SK-N-SH (cell line): ENCODE measurements at regions not wholly inside any gene's neighbourhood (a gene's known extent, or its start where the extent isn't known, plus 50 kb on each side); places are given as distances from the start of the nearest gene placed in this dataset.

Experiments used
- CTCF ChIA-PET: fragments of 300-600, 350-600 bp; formaldehyde crosslinking; extraction: SDS; loops from one replicate; lab custom pipeline; 2021; lab: Yijun Ruan, JAX
- POLR2A ChIA-PET: fragments of 350-600 bp; sonication (Branson Sonifier 250); formaldehyde crosslinking; extraction: SDS; loops from one replicate; lab custom pipeline; 2020; ENCODE audit warnings: antibody characterized with exemption, inconsistent platforms; lab: Yijun Ruan, JAX
- DNase-seq: peaks from one replicate; pipeline ENCODE4 v3.0.0; 2012
- H2AFZ ChIP-seq: fragments of 200-600 bp; sonication (generic); 2 replicates; pipeline ENCODE4 v1.8.1; 2016; ENCODE audit warnings: antibody characterized with exemption, mild to moderate bottlenecking, low read depth
- H3F3A ChIP-seq: fragments of 200-600 bp; sonication (generic); replicated peaks from 2 replicates; pipeline ENCODE3; 2016; ENCODE audit warnings: antibody characterized with exemption, mild to moderate bottlenecking; ENCODE audit not compliant: insufficient read depth
- H3K27ac ChIP-seq, 2 experiments: fragments of 200-500 bp in 1 of 2; fragments of 200-600 bp in 1 of 2; sonication (Bioruptor generic) in 1 of 2; sonication (generic), shearing (Covaris generic) in 1 of 2; 2 replicates each; pipeline versions ENCODE4 v1.5.1 to v1.6.1; 2014 to 2016; ENCODE audit warnings: low read depth in 2 of 2, inconsistent platforms in 1 of 2, low read length in 1 of 2, mild to moderate bottlenecking in 1 of 2, mixed read lengths in 1 of 2
- H3K27me3 ChIP-seq: fragments of 200-600 bp; sonication (generic), shearing (Covaris generic); 2 replicates; pipeline ENCODE4 v1.6.1; 2016; ENCODE audit warnings: mixed run types; ENCODE audit not compliant: insufficient read depth
- H3K36me3 ChIP-seq, 2 experiments: fragments of 200-500 bp in 1 of 2; fragments of 200-600 bp in 1 of 2; sonication (Bioruptor generic) in 1 of 2; sonication (generic) in 1 of 2; replicated peaks in 1 of 2; 2 replicates each; pipeline versions ENCODE3 to v1.5.1; 2014 to 2016; ENCODE audit warnings: low read length in 1 of 2, mild to moderate bottlenecking in 1 of 2; ENCODE audit not compliant: insufficient read depth in 2 of 2, control insufficient read depth in 1 of 2
- H3K4me1 ChIP-seq, 2 experiments: fragments of 200-500 bp in 1 of 2; fragments of 200-600 bp in 1 of 2; sonication (Bioruptor generic) in 1 of 2; sonication (generic), shearing (Covaris generic) in 1 of 2; 2 replicates each; pipeline versions ENCODE4 v1.5.1 to v1.6.1; 2014 to 2016; ENCODE audit warnings: low read depth in 1 of 2, low read length in 1 of 2, mixed run types in 1 of 2; ENCODE audit not compliant: insufficient read depth in 2 of 2, control insufficient read depth in 1 of 2
- H3K4me2 ChIP-seq: fragments of 200-600 bp; sonication (generic), shearing (Covaris generic); 2 replicates; pipeline ENCODE4 v1.6.1; 2017; ENCODE audit warnings: mixed run types
- H3K4me3 ChIP-seq, 2 experiments: fragments of 200-500 bp in 1 of 2; fragments of 200-600 bp in 1 of 2; sonication (Bioruptor generic) in 1 of 2; sonication (generic), shearing (Covaris generic) in 1 of 2; 2 replicates each; pipeline versions ENCODE4 v1.5.1 to v1.8.1; 2014 to 2016; ENCODE audit warnings: low read depth in 2 of 2, inconsistent platforms in 1 of 2, low read length in 1 of 2, mild to moderate bottlenecking in 1 of 2, mixed read lengths in 1 of 2, moderate library complexity in 1 of 2
- H3K79me2 ChIP-seq: fragments of 200-600 bp; sonication (generic); 2 replicates; pipeline ENCODE4 v1.8.1; 2017; ENCODE audit warnings: mild to moderate bottlenecking; ENCODE audit not compliant: insufficient read depth
- H3K9ac ChIP-seq: fragments of 200-600 bp; sonication (generic); 2 replicates; pipeline ENCODE4 v1.6.1; 2017; ENCODE audit warnings: mixed run types
- H3K9me2 ChIP-seq: fragments of 200-600 bp; sonication (generic); 2 replicates; pipeline ENCODE4 v1.6.1; 2017; ENCODE audit warnings: mixed run types
- H3K9me3 ChIP-seq: fragments of 200-600 bp; sonication (generic); 2 replicates; pipeline ENCODE4 v1.6.1; 2017; ENCODE audit warnings: mixed run types, mild to moderate bottlenecking, moderate library complexity
- H4K20me1 ChIP-seq: fragments of 200-600 bp; sonication (generic); 2 replicates; pipeline ENCODE4 v1.6.1; 2017; ENCODE audit warnings: mild to moderate bottlenecking, mixed run types; ENCODE audit not compliant: insufficient read depth
- CHD2 ChIP-seq: fragments of 150-350 bp; IDR thresholded peaks from 2 replicates; pipeline ENCODE4 v1.6.1; 2018; ENCODE audit warnings: low read length; ENCODE audit not compliant: partially characterized antibody
- EP300 ChIP-seq, 2 experiments: IDR thresholded peaks; 2 replicates each; pipeline versions ENCODE4 v1.4.0 to v1.6.1; 2012; ENCODE audit warnings: borderline replicate concordance in 1 of 2, low read depth in 1 of 2, low read length in 1 of 2
- FOSL2 ChIP-seq: IDR thresholded peaks from 2 replicates; pipeline ENCODE4 v1.4.0; 2012; ENCODE audit warnings: low read depth, mild to moderate bottlenecking, moderate library complexity, borderline replicate concordance
- FOXM1 ChIP-seq: IDR thresholded peaks from 2 replicates; pipeline ENCODE4 v1.4.0; 2012; ENCODE audit warnings: low read depth, mild to moderate bottlenecking
- GABPA ChIP-seq: IDR thresholded peaks from 2 replicates; pipeline ENCODE4 v1.4.0; 2012; ENCODE audit warnings: low read depth, mild to moderate bottlenecking
- GATA2 ChIP-seq: sonication (generic); formaldehyde crosslinking; IDR thresholded peaks from 2 replicates; pipeline ENCODE4 v1.5.0; 2020; ENCODE audit warnings: mild to moderate bottlenecking, missing genetic modification reagents
- JUND ChIP-seq: IDR thresholded peaks from 2 replicates; pipeline ENCODE4 v1.4.0; 2012
- NFIC ChIP-seq: IDR thresholded peaks from 2 replicates; pipeline ENCODE4 v1.4.0; 2012; ENCODE audit warnings: borderline replicate concordance
- NRF1 ChIP-seq: IDR thresholded peaks from 2 replicates; pipeline ENCODE4 v1.6.1; 2012; ENCODE audit warnings: low read depth, mild to moderate bottlenecking, low read length
- RAD21 ChIP-seq: IDR thresholded peaks from 2 replicates; pipeline ENCODE4 v1.6.1; 2012; ENCODE audit warnings: mild to moderate bottlenecking, low read length
- RCOR1 ChIP-seq: fragments of 150-350 bp; IDR thresholded peaks from 2 replicates; pipeline ENCODE4 v1.6.1; 2017; ENCODE audit warnings: antibody characterized with exemption, low read length
- REST ChIP-seq: IDR thresholded peaks from 2 replicates; pipeline ENCODE4 v1.6.1; 2012; ENCODE audit warnings: mild to moderate bottlenecking, low read depth, low read length, moderate library complexity
- SIN3A ChIP-seq: IDR thresholded peaks from 2 replicates; pipeline ENCODE4 v1.6.1; 2012; ENCODE audit warnings: low read depth, mild to moderate bottlenecking, low read length, moderate library complexity, borderline replicate concordance
- SMC3 ChIP-seq: IDR thresholded peaks from 2 replicates; pipeline ENCODE4 v1.6.1; 2012; ENCODE audit warnings: low read depth, low read length, improper control_type of control experiment
- TAF1 ChIP-seq: IDR thresholded peaks from 2 replicates; pipeline ENCODE4 v1.6.1; 2012; ENCODE audit warnings: low read depth, mild to moderate bottlenecking, low read length, moderate library complexity, borderline replicate concordance
- WGBS: methylation state at CpG from one replicate; pipeline ENCODE4 v1.1.6; 2017; ENCODE audit warnings: low lambda C conversion rate; 5-methylcytosine and 5-hydroxymethylcytosine counted together
- TF ChIP-seq, protein P1 (sequence below): fragments of 150-350 bp; IDR thresholded peaks from 2 replicates; pipeline ENCODE4 v1.6.1; 2017; ENCODE audit warnings: antibody characterized with exemption, low read length, low read depth, borderline replicate concordance

DNA sequence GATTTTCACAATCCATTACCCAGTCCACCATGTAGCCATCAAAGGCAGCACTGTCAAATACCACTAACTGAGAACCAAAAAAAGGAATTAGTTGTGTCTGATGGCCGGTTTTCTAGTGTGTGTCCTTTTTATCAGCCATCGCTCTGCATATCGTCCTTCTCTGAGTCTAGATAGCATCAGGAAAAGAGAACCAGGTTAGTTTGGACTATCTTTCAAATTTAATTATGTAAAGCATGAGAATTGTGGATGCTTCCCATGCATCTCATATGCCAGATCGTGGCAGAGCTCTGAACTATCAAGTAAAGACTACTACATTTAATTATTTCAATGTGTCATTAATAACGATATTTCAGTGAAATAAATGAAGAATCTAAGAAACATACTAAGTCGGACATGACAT lies 691.9 kb downstream of the FAM181B start:
- Histone ChIP-seq H3K36me3 (no peaks in the 10 kb centered on the region), H4K20me1 (no peaks in the 10 kb centered on the region), H3K9ac (no peak overlapping the region), H3K4me3 (no peak overlapping the region), H3K27me3 (no peaks in the 10 kb centered on the region), H2AFZ (no peak overlapping the region), H3F3A (no peaks in the 10 kb centered on the region), H3K9me3 (no peaks in the 10 kb centered on the region), H3K4me1 (no peaks in the 10 kb centered on the region), H3K27ac (no peak overlapping the region), H3K79me2 (no peaks in the 10 kb centered on the region), H3K9me2 (no peaks in the 10 kb centered on the region), H3K4me2 (no peak overlapping the region)
- WGBS: 7% methylated on average over 6 of the region's 6 CpGs
- ChIA-PET POLR2A (no interaction called here), CTCF (interaction anchor here (1.3 to 1.5 kb wide), 2 partner anchors 10 to 22 kb away, joined by 4 read pairs; no protein-coding TSS in a partner anchor)
- peak; percentile 7 for DNase-seq
- TF ChIP-seq TAF1 (no peak), FOXM1 (no peak), CHD2 (no peak), RCOR1 (peak; percentile 68; the same call in 1 of the 2 replicates), EP300 (IDR thresholded peaks at IDR 0.05; ENCODE audit: borderline replicate concordance in 1 of 2, low read depth in 1 of 2, low read length in 1 of 2) (peak in 1 of 2 experiments; percentile 46; a peak in 1 of 4 replicates), GABPA (no peak), GATA2 (CRISPR knock-in tag) (peak; percentile 78)

DNA sequence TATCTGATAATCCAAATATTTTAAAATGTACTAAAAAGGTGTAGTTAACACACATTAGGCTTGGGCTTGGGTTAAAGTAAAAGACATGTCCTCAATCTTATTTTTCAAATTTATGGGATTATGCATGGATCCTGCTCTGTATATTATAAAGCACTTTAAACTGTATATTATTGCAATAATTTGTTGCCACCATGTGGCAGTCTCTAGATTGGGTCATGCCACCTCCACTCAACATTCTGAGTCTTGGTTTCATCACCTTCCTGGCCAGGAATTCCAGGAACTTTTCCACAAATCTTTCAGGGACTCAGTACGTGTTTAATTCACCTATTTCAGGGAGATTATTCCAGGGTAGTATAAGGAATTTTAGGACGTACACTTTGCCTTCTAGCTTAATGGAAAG lies 695.5 kb downstream of the FAM181B start:
- ChIA-PET CTCF (no interaction called here), POLR2A (no interaction called here)
- WGBS: 23% methylated on average over 2 of the region's 2 CpGs
- H3K9ac ChIP-seq: no peak overlapping the region
- no peaks in the 10 kb centered on the region for H3K4me1 ChIP-seq
- H3K27ac ChIP-seq: no peak overlapping the region
- H3K4me2 ChIP-seq: no peak overlapping the region
- H2AFZ ChIP-seq: no peak overlapping the region
- no peak for TF ChIP-seq NRF1
- TF ChIP-seq, protein P1, sequence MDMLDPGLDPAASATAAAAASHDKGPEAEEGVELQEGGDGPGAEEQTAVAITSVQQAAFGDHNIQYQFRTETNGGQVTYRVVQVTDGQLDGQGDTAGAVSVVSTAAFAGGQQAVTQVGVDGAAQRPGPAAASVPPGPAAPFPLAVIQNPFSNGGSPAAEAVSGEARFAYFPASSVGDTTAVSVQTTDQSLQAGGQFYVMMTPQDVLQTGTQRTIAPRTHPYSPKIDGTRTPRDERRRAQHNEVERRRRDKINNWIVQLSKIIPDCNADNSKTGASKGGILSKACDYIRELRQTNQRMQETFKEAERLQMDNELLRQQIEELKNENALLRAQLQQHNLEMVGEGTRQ: no peak
- TF ChIP-seq GABPA: no peak
- TF ChIP-seq SMC3: no peak
- no peak for TF ChIP-seq GATA2 (CRISPR knock-in tag)
- no peak for TF ChIP-seq NFIC
- TF ChIP-seq CHD2: no peak
- no peak for TF ChIP-seq REST
- TF ChIP-seq JUND: no peak
- TF ChIP-seq FOSL2: no peak
- TF ChIP-seq SIN3A: no peak
- no peak for TF ChIP-seq RAD21
- H3K9me3 ChIP-seq: no peaks in the 10 kb centered on the region
- no peaks in the 10 kb centered on the region for H3K36me3 ChIP-seq
- no peak overlapping the region for H3K4me3 ChIP-seq
- H4K20me1 ChIP-seq: no peaks in the 10 kb centered on the region
- no peaks in the 10 kb centered on the region for H3K79me2 ChIP-seq
- DNase-seq: no peak
- H3F3A ChIP-seq: no peaks in the 10 kb centered on the region
- no peaks in the 10 kb centered on the region for H3K9me2 ChIP-seq
- H3K27me3 ChIP-seq: no peaks in the 10 kb centered on the region
